NCI-H82 treated with DMSO at 0.1 percent for 48 hours (cell line): ENCODE measurements at regions not wholly inside any gene's neighbourhood (a gene's known extent, or its start where the extent isn't known, plus 50 kb on each side); places are given as distances from the start of the nearest gene placed in this dataset.
"Not testable (repeated sequence)": the region's sequence is repeated elsewhere in the genome, so short reads cannot be mapped to it uniquely, and the experiment has no call there.

Source experiments
- DNase-seq: peaks from one replicate; lab custom pipeline; 2025; ENCODE audit not compliant: unreplicated experiment; lab: John Stamatoyannopoulos, UW

GRCh38 chr22:34422948-34423347, 502.7 kb upstream of the LARGE1 start:
- not testable (repeated sequence) for DNase-seq

- DNase-seq = no peak
Measured at GRCh38 chr22:34427436-34427835, 507.2 kb upstream of the LARGE1 start.

- no peak for DNase-seq
Measured at GRCh38 chr22:34427841-34428240, 507.6 kb upstream of the LARGE1 start.

GRCh38 chr22:34429314-34429713, 509.0 kb upstream of the LARGE1 start:
- DNase-seq = no peak

GRCh38 chr22:34430386-34430785, 510.1 kb upstream of the LARGE1 start:
- no peak for DNase-seq

GRCh38 chr22:34434371-34434770, 514.1 kb upstream of the LARGE1 start:
- no peak for DNase-seq

GRCh38 chr22:34437140-34437539, 516.9 kb upstream of the LARGE1 start:
- no peak for DNase-seq

- peak; percentile 94 for DNase-seq
Measured at GRCh38 chr22:34454598-34454997, 534.3 kb upstream of the LARGE1 start.

- no peak for DNase-seq
Measured at GRCh38 chr22:34462795-34463194, 542.5 kb upstream of the LARGE1 start.

GRCh38 chr22:34475886-34476285, 555.6 kb upstream of the LARGE1 start:
- no peak for DNase-seq

- no peak for DNase-seq
Measured at GRCh38 chr22:34476762-34477161, 556.5 kb upstream of the LARGE1 start.

GRCh38 chr22:34481090-34481489, 560.8 kb upstream of the LARGE1 start:
- no peak for DNase-seq

- no peak for DNase-seq
Measured at GRCh38 chr22:34486381-34486780, 566.1 kb upstream of the LARGE1 start.

- no peak for DNase-seq
Measured at GRCh38 chr22:34489861-34490260, 569.6 kb upstream of the LARGE1 start.

GRCh38 chr22:34490886-34491285, 570.6 kb upstream of the LARGE1 start:
- DNase-seq = no peak

GRCh38 chr22:34493486-34493885, 572.5 kb upstream of the ISX start:
- DNase-seq = no peak

GRCh38 chr22:34501366-34501965, 564.5 kb upstream of the ISX start:
- no peak for DNase-seq

GRCh38 chr22:34502821-34503220, 563.1 kb upstream of the ISX start:
- DNase-seq = no peak

GRCh38 chr22:34508797-34509196, 557.2 kb upstream of the ISX start:
- no peak for DNase-seq

GRCh38 chr22:34526681-34527080, 539.3 kb upstream of the ISX start:
- no peak for DNase-seq

- DNase-seq = no peak
Measured at GRCh38 chr22:34534101-34534500, 531.9 kb upstream of the ISX start.

GRCh38 chr22:34567367-34567766, 498.6 kb upstream of the ISX start:
- DNase-seq = no peak

- no peak for DNase-seq
Measured at GRCh38 chr22:34570408-34570807, 495.6 kb upstream of the ISX start.

GRCh38 chr22:34579519-34579918, 486.4 kb upstream of the ISX start:
- no peak for DNase-seq
